Thyroid gland (tissue), 4 donors: ENCODE measurements at regions not wholly inside any gene's neighbourhood (a gene's known extent, or its start where the extent isn't known, plus 50 kb on each side); places are given as distances from the start of the nearest gene placed in this dataset.

Experiments used
- DNase-seq, 2 donors: peaks; one replicate each; pipeline ENCODE4 v3.0.0-alpha.2; 2019
- H3K27ac ChIP-seq, 3 donors: fragments of 200-600 bp; sonication (generic); 1 replicate in 2 of 3; 2 replicates in 1 of 3; pipeline ENCODE4 v1.5.1; 2016 to 2019; ENCODE audit warnings: mild to moderate bottlenecking in 1 of 3, moderate library complexity in 1 of 3
- H3K27me3 ChIP-seq: fragments of 200-600 bp; sonication (generic); one replicate; pipeline ENCODE4 v1.5.1; 2019
- H3K36me3 ChIP-seq, 2 donors: fragments of 200-600 bp; sonication (generic); one replicate each; pipeline ENCODE4 v1.5.1; 2016 to 2019
- H3K4me1 ChIP-seq, 2 donors: fragments of 200-600 bp; sonication (generic); one replicate each; pipeline ENCODE4 v1.5.1; 2017 to 2019
- H3K4me3 ChIP-seq, 3 donors: fragments of 200-600 bp; sonication (generic); replicated peaks in 1 of 3; 1 replicate in 2 of 3; 2 replicates in 1 of 3; pipeline ENCODE4 v1.5.1; 2016; ENCODE audit warnings: mild to moderate bottlenecking in 1 of 3
- H3K9me3 ChIP-seq: fragments of 200-600 bp; sonication (generic); one replicate; pipeline ENCODE4 v1.5.1; 2017
- POLR2A ChIP-seq, 2 donors: fragments of 450-650 bp; IDR thresholded peaks; one replicate each; pipeline ENCODE4 v1.6.1; 2017; ENCODE audit warnings: antibody characterized with exemption in 2 of 2, mild to moderate bottlenecking in 2 of 2, moderate library complexity in 1 of 2
- WGBS, 2 donors: methylation state at CpG; one replicate each; pipeline ENCODE4 v1.1.5; 2017; 5-methylcytosine and 5-hydroxymethylcytosine counted together
- intact Hi-C: fragments of 100-400 bp; cut with DNase I; formaldehyde crosslinking; loops from one replicate; pipeline ENCODE4 v1.15.1; 2023
- TF ChIP-seq, protein P1 (sequence below), 6 experiments: fragments of 200-600 bp in 3 of 6; fragments of 450-650 bp in 3 of 6; sonication (generic) in 3 of 6; IDR thresholded peaks; one replicate each; pipeline ENCODE4 v1.5.1; 2016 to 2019; ENCODE audit warnings: antibody characterized with exemption in 6 of 6, mild to moderate bottlenecking in 2 of 6, inconsistent platforms in 1 of 6, moderate library complexity in 1 of 6

DNA sequence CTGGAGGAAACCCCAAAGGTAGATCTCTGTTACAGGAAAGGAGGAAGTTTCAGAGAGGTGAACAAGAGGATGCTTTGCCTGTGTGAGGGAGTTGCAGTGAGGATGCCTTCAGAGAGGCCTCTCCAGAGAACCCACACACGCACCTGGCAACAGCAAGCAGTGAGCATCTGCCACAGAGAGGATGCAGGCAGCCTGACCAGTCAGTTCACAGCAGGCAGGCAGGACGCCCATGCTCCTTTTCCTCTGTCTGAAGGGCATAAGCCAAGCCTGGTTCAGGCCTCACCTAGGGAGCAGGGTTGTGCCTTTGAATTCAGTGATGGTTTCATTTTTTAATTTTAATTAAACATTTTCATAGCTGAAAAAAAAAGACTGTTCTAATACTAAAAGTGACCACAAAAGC, 346.0 kb upstream of the MARCKS start:
- Histone ChIP-seq H3K36me3 (no peaks in the 10 kb centered on the region), H3K9me3 (no peaks in the 10 kb centered on the region), H3K27me3 (no peaks in the 10 kb centered on the region), H3K4me1 (no peaks in the 10 kb centered on the region), H3K27ac (no peak overlapping the region), H3K4me3 (no peak overlapping the region)
- intact Hi-C loops: no loop called here
- no peak for DNase-seq
- TF ChIP-seq, protein P1, sequence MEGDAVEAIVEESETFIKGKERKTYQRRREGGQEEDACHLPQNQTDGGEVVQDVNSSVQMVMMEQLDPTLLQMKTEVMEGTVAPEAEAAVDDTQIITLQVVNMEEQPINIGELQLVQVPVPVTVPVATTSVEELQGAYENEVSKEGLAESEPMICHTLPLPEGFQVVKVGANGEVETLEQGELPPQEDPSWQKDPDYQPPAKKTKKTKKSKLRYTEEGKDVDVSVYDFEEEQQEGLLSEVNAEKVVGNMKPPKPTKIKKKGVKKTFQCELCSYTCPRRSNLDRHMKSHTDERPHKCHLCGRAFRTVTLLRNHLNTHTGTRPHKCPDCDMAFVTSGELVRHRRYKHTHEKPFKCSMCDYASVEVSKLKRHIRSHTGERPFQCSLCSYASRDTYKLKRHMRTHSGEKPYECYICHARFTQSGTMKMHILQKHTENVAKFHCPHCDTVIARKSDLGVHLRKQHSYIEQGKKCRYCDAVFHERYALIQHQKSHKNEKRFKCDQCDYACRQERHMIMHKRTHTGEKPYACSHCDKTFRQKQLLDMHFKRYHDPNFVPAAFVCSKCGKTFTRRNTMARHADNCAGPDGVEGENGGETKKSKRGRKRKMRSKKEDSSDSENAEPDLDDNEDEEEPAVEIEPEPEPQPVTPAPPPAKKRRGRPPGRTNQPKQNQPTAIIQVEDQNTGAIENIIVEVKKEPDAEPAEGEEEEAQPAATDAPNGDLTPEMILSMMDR (IDR thresholded peaks at IDR 0.05): no peak
- no peak for TF ChIP-seq POLR2A (IDR thresholded peaks at IDR 0.05)
- 91 to 93% methylated on average over 2 of the region's 2 CpGs for WGBS, 2 donors

DNA sequence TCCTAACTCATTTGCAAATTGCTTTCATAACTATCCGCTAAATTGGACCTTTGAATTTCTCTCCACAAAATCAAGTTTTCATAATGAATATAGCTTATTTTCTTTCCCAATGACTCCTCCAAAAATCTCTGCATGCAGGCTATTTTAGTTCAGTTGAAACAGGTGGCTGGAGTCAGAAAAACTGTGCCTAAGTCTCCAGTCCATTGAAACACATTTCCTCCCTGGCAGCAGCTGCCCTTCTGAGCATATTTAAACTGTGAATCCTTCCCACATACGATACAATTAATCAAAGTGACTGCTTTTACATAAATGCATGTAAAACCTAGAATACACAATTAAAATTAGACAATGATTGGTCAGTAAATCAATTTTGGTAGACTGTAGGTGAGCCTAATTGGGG, 344.6 kb upstream of the MARCKS start:
- 90 to 92% methylated on average over 2 of the region's 2 CpGs for WGBS, 2 donors
- Histone ChIP-seq H3K9me3 (no peaks in the 10 kb centered on the region), H3K4me3 (no peak overlapping the region), H3K4me1 (no peaks in the 10 kb centered on the region), H3K27me3 (no peaks in the 10 kb centered on the region), H3K27ac (no peak overlapping the region), H3K36me3 (no peaks in the 10 kb centered on the region)
- TF ChIP-seq, protein P1 (IDR thresholded peaks at IDR 0.05): no peak
- no peak for TF ChIP-seq POLR2A (IDR thresholded peaks at IDR 0.05)
- no peak for DNase-seq
- intact Hi-C loops: no loop called here

DNA sequence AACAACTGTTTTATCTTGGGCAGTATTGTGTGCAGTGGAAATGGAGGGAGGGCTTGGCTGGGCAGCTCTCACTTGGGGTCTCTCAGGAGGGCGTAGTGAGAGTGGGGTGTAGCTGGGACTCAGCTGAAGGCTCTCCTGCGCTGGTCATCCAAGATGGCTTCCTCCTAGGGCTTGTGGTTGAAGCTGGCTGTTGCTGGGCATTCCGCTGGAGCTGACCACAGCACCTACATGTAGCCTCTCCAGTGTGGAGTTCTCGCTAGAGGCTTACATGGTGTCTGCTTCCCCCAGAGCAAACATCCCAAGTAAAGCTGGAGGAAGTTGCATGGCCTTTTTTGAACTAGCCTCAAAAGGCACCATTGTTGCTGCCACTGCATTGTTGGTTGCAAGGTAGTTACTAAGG, 344.1 kb upstream of the MARCKS start:
- TF ChIP-seq, protein P1 (IDR thresholded peaks at IDR 0.05): no peak
- TF ChIP-seq POLR2A (IDR thresholded peaks at IDR 0.05): no peak
- Histone ChIP-seq H3K27me3 (no peaks in the 10 kb centered on the region), H3K4me1 (no peaks in the 10 kb centered on the region), H3K27ac (no peak overlapping the region), H3K36me3 (no peaks in the 10 kb centered on the region), H3K4me3 (no peak overlapping the region), H3K9me3 (no peaks in the 10 kb centered on the region)
- intact Hi-C loops: no loop called here
- DNase-seq: no peak
- 96 to 100% methylated on average over 3 to 4 of the region's 4 CpGs for WGBS, 2 donors

DNA sequence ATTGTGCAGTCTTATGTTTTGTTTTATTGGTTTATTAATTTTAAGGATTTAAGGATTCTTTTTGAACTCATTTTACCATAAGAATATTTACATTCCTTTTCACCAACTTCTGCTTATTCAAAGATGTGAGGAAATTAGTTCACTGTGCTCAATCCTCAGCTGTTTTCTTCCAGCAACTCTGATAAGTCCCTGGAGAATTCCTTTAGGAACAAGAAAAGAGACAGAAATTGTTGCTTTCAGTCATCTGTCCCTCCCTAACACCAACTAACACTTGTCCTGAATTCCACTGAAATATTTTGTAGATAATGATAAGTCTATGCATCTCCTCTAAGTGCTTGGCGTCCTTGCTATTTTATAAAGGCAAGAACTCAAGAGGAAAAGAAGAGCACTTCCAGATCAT, 334.8 kb upstream of the MARCKS start:
- intact Hi-C loops: no loop called here
- no peak for DNase-seq
- Histone ChIP-seq H3K36me3 (no peaks in the 10 kb centered on the region), H3K4me3 (no peak overlapping the region), H3K27ac (no peak overlapping the region), H3K27me3 (no peaks in the 10 kb centered on the region), H3K9me3 (no peaks in the 10 kb centered on the region), H3K4me1 (no peaks in the 10 kb centered on the region)
- 88 to 96% methylated on average over 1 of the region's 1 CpG for WGBS, 2 donors
- TF ChIP-seq POLR2A (IDR thresholded peaks at IDR 0.05): no peak
- TF ChIP-seq, protein P1 (IDR thresholded peaks at IDR 0.05): no peak

DNA sequence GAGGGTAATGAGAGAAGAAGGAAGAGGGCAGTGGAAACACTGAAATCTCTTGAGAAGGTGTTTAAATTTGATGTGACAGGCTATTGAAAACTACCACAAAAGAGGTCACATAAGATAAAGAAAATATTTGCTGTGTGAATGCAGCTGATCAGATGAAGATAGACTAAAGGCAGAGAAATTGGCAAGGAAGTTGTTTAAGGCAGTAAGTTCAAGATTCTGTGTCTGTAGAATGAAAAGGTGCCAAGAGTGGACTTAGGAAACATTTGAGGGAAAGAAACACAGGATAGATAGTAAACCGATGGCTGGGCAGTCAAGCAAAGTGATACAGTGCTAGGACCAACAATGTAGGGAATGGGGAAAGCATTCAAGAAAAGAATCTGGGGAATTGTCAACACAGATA, 332.3 kb upstream of the MARCKS start:
- no peak for DNase-seq
- no peak overlapping the region for H3K4me3 ChIP-seq
- H3K27me3 ChIP-seq: no peaks in the 10 kb centered on the region
- intact Hi-C loops: no loop called here
- 50 to 56% methylated on average over 1 of the region's 1 CpG for WGBS, 2 donors
- no peak overlapping the region for H3K27ac ChIP-seq
- no peaks in the 10 kb centered on the region for H3K9me3 ChIP-seq
- H3K4me1 ChIP-seq: no peaks in the 10 kb centered on the region
- no peak for TF ChIP-seq POLR2A (IDR thresholded peaks at IDR 0.05)
- TF ChIP-seq, protein P1 (IDR thresholded peaks at IDR 0.05): no peak
- no peaks in the 10 kb centered on the region for H3K36me3 ChIP-seq
